Brain microvascular endothelial cell (primary cell): ENCODE measurements at regions not wholly inside any gene's neighbourhood (a gene's known extent, or its start where the extent isn't known, plus 50 kb on each side); places are given as distances from the start of the nearest gene placed in this dataset.

ENCODE experiments used
- DNase-seq: peaks from one replicate; pipeline ENCODE4 v3.0.0-alpha.2; 2020
- H3K27ac ChIP-seq: fragments of 250-450 bp; sonication (Bioruptor Pico); 2 replicates; pipeline ENCODE4 v1.5.1; 2020; ENCODE audit warnings: mild to moderate bottlenecking, moderate library complexity
- H3K27me3 ChIP-seq: fragments of 250-450 bp; sonication (Bioruptor Pico); replicated peaks from 2 replicates; pipeline ENCODE4 v1.5.1; 2020; ENCODE audit warnings: mild to moderate bottlenecking
- H3K36me3 ChIP-seq: fragments of 250-450 bp; sonication (Bioruptor Pico); replicated peaks from 2 replicates; pipeline ENCODE4 v1.5.1; 2020; ENCODE audit warnings: mild to moderate bottlenecking
- H3K4me3 ChIP-seq: 2 replicates; pipeline ENCODE4 v1.5.1; 2011; ENCODE audit warnings: low read depth, mild to moderate bottlenecking, control low read depth, low read length, moderate library complexity
- CTCF ChIP-seq: IDR thresholded peaks from 2 replicates; pipeline ENCODE4 v1.5.1; 2011; ENCODE audit warnings: low read depth, mild to moderate bottlenecking, moderate library complexity, low read length, control low read depth, inconsistent platforms; ENCODE audit errors: missing control alignments
- in situ Hi-C: cut with HindIII; loops from 2 replicates; pipeline ENCODE4 v1.10.0; 2017; ENCODE audit warnings: low sequenced_read_pairs, low pct_ligation_motif_present

DNA sequence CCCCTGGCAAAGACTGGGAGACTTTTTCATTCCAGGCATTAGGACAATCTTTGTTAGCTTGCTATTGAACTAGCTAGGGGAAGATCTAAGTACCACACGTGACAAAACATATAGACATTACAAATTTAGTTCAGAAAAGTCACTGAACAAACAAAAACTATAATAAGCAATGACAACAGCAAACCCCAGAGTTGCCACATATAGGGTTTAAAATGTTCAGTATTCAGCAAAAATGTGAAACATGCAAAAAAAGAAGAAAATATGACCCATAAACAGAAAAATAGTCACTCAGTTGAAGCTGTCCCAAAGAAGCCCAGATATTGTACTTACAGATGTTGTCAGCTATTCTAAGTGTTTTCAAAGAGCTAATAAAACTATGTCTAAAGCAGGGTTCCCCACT, 431.1 kb upstream of the CDH2 start:
- Histone ChIP-seq H3K27ac (no peak overlapping the region), H3K36me3 (no peaks in the 10 kb centered on the region), H3K4me3 (no peak overlapping the region), H3K27me3 (no peaks in the 10 kb centered on the region)
- in situ Hi-C loops, result no loop called here
- no peak for DNase-seq
- TF ChIP-seq CTCF, result no peak

DNA sequence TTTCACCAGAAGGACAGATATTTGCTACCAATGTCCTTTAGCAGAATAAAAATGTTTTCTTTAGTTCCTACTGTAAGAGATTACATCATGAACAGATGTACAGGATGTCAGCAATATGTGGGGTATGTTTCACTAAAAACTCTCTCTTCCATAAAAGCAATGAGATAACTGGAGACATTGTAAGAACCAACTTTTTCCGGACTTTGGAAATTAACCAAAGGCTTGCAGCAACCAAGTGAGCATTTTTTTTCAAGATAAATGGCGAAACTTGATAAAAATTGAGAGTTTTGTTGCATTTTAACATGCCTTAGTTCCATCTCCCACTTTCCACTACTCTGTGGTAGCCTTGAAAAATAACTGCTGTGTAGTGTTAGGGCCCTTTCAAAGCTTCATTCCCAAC, 429.8 kb upstream of the CDH2 start:
- in situ Hi-C loops, result no loop called here
- no peak for TF ChIP-seq CTCF
- Histone ChIP-seq H3K27ac (no peak overlapping the region), H3K4me3 (no peak overlapping the region), H3K27me3 (no peaks in the 10 kb centered on the region), H3K36me3 (no peaks in the 10 kb centered on the region)
- DNase-seq, result no peak

- in situ Hi-C loops, result no loop called here
- Histone ChIP-seq H3K27ac (no peak overlapping the region), H3K36me3 (no peaks in the 10 kb centered on the region), H3K27me3 (no peaks in the 10 kb centered on the region), H3K4me3 (no peak overlapping the region)
- DNase-seq, result no peak
- no peak for TF ChIP-seq CTCF
Measured at GRCh38 chr18:28602391-28602790, 425.5 kb upstream of the CDH2 start.

DNA sequence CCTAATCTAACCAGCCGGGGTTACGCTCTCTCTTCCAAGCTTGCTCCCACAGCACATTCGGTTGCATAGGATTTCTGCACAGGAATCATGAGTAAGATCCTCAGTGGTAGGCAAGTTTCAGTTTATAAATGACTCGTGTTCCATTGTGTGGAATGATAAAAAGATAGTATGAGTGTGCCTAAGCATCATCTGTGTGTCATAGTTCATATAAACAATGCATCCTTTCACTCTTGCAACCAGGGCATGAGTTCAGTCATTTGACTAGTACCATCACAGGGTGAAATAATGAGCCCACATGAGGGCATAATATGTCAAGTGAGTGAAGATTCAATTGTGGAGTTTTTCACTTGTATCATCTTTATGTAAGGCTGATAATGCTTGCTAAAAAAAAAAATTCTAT, 417.1 kb upstream of the CDH2 start:
- DNase-seq, result no peak
- Histone ChIP-seq H3K4me3 (no peak overlapping the region), H3K36me3 (no peaks in the 10 kb centered on the region), H3K27me3 (no peaks in the 10 kb centered on the region), H3K27ac (no peak overlapping the region)
- TF ChIP-seq CTCF, result no peak
- in situ Hi-C loops, result no loop called here

- TF ChIP-seq CTCF, result no peak
- no peak for DNase-seq
- H3K27ac ChIP-seq, result no peak overlapping the region
- no peaks in the 10 kb centered on the region for H3K36me3 ChIP-seq
- no peak overlapping the region for H3K4me3 ChIP-seq
- in situ Hi-C loops, result no loop called here
- no peaks in the 10 kb centered on the region for H3K27me3 ChIP-seq
Measured at GRCh38 chr18:28588884-28589549, 412.1 kb upstream of the CDH2 start.

DNA sequence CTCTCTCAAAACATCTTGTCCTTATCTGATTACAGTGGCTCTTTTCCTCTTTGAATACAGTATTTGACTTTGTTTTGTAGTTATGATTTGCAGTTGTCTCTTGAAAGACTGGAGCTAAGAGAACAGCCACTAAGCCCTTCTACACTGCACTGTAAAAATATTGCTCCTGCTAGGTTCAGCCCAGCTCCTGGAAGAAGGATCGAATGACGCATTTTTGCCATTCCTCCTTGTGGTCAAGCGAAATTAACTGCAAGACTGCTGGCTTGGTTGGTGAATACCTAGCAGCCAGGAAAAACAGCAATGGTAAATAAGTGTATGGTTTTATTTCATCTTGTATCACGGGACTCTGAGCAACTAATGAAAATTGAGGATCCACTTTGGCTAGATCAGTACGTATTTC, 407.8 kb upstream of the CDH2 start:
- no peaks in the 10 kb centered on the region for H3K36me3 ChIP-seq
- H3K4me3 ChIP-seq, result no peak overlapping the region
- no peak overlapping the region for H3K27ac ChIP-seq
- DNase-seq, result peak; percentile 49
- peak; percentile 16 for TF ChIP-seq CTCF
- in situ Hi-C loops, result no loop called here
- no peaks in the 10 kb centered on the region for H3K27me3 ChIP-seq
